NCI-H460 (cell line): ENCODE measurements at regions not wholly inside any gene's neighbourhood (a gene's known extent, or its start where the extent isn't known, plus 50 kb on each side); places are given as distances from the start of the nearest gene placed in this dataset.
"Not testable (repeated sequence)": the region's sequence is repeated elsewhere in the genome, so short reads cannot be mapped to it uniquely, and the experiment has no call there.

Source experiments
- DNase-seq: peaks from one replicate; pipeline ENCODE4 v3.0.0-alpha.2; 2016; ENCODE audit warnings: low read depth; ENCODE audit errors: extremely low read depth

DNA sequence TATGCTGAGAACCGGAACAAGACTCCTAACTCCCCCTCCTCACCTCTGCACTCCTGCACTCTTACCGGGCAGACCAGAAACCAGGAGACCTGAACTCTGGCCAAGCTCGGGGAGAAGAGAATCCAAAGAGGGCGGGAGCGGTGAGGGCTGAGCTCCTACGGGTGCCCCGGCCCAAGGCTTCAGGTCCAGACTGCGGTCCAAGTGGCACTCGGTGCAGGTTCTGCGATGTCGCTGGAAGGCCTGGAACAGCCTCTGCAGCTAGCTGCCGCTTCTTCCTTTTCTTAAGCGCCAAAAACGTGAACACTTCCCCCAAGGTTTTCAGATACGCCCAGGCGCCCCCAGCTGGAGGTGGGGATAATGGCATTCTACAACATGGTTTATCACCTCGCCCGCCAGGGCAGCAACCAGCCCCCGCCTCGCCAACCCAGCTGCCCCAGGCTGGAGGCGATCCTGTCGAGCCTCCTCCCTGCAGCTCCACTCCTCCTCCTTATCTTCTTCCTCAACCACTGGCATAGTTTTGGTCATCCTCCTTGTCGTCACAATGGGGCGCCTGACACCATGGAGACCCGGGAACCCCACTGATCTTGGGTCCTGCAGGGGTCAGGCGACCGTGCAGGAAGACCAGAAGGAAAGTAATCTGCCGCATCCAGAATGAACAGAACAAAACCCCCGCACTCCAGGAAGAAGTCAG lies 1735.9 kb downstream of the TP53TG3F start:
- DNase-seq, result no peak

DNA sequence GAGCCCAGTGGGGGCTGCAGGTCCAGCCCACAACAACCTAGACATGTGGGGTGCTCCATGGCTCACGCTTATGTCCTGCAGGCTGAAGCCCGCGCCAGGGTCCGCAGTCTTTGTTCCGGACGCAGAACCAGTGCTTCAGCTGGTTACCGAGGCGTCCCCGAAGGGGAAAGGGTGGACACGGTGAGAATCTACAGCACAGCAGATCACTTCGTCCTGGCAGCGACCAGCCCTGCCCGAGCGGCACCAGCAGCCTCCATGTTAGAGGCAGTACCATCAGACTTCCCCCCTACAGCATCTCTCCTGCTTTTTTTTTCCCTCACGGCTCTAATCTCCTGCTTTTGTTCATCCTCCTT lies 1736.4 kb downstream of the TP53TG3F start:
- DNase-seq, result no peak

DNA sequence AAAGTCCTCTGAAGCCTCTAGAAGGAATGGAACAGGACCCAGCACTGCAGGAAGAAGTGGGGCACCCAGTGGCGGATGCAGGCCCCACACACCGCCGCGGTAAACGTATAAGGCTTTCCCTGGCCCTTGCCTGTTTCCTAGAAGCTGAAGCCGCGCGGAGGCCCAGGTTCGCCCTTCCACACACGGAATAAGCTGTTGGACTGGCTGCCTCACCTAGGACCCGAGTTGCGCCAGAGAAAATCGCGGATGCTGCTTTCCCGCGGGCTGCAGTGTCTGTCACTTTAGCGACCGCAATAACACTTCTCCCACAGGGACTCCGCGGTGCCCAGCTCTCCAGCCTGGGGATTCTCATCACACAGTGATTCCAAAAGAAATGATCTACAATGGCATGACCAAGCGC lies 1736.9 kb downstream of the TP53TG3F start:
- no peak for DNase-seq

DNA sequence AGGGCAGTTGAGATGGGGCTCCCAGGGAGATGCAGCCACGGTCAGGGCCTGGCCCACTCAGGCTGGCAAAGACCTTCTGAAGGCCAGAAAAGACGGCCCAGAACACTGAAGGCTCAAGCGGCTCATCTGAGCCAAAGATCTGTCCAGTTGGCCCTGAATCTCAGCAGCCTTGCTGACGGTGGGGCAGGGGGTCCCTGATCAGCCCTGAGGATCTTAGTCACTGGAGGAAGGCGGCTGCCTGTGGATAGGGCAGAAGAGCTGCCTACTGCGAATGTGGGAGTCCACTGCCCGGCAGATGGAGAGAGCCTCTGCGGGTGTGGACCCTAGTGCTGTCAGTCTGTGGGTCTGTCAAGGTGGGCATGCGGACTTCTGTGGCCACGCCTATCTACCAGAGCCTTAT lies 1738.2 kb downstream of the TP53TG3F start:
- DNase-seq, result no peak

GRCh38 chr16:35198223-35199199 lies 1739.1 kb downstream of the TP53TG3F start:
- no peak for DNase-seq

- DNase-seq, result no peak
These were observed 1741.2 kb downstream of the TP53TG3F start for GRCh38 chr16:35200662-35201061.

- DNase-seq, result no peak
These were observed 1741.7 kb downstream of the TP53TG3F start for GRCh38 chr16:35201151-35201550.

DNA sequence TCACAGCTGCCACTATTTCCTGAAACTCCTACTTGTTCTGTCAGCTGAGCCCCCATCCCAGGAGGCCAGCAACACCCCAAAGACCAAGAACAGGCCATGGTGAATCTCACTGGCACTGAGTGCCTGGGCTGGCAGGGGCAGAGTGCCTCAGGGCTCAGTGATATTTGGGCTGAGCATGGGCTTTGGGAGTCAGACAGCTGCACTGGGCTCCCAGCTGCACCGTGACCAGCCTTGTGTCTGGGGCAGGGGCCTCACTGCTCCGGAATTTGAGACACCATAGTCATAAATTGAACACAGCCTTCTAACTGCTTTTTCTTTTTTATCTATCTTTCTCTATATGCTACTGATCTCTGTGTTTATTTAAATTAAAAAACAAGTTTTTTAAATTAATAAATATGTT lies 1744.2 kb downstream of the TP53TG3F start:
- no peak for DNase-seq

DNA sequence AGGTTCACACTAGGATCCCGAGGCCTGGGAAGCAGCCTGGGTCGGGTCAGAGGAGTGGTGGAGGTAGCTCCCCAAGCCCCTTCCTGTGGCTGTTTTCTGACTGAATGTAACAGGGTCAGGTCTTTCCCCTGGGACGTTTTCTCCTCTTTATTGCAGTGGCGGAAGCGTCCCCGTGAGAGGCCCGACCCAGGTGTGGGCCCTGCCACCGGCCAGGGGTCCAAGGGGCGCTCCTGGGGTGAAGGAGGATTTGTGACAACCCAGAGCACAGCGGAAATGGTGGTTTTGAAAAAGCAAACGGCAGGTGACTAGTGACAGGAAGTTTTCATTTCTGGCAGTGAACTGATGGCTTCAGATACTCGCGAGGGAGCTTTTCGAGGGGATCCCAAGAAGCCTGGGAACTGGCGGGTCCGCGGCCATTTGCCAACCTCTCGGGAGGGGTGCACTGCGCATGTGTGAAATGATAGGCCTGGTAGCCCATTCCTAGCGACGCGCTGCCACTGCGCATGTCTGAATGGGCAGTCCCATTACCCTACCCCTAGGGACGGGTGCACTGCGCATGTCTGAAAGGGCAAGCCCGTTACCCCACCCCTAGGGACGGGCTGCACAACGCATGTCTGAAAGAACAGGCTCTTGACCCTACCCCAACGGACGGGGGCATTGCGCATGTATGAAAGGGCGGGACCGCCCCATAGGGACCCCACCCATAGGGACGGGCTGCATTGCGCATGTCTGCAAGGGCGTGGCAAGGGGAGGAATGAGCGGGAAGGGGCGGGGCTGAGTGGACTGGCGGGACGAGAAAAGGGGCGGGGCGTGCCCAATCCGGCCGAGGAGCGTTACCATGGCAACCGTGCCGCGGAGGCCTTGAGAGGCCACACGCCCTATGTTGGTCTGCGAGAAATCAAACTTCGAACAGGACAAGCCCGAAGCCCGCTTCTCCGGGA lies 1747.9 kb downstream of the TP53TG3F start:
- no peak for DNase-seq

- no peak for DNase-seq
These were observed 1748.9 kb downstream of the TP53TG3F start for GRCh38 chr16:35208001-35208935.

- no peak for DNase-seq
These were observed 1751.4 kb downstream of the TP53TG3F start for GRCh38 chr16:35210681-35211433.

DNA sequence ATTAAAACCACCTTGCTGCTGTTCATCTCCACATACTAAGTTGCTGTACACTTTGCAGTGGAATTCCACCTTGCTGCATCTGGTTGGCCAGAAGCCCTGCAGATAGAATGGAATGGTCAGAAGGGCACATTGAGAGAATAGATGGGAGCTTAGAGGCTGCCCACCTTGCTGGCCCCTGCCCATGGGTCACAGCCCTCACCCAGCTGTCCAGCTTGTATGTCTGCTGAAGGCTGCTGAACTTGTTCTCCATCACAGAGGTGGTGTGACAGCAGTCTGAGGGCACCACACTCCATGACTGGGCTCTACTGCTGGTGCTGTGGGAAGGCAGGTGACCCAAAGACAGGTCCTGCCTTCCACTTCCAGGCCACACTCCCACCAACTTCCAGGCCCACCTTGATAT lies 1755.4 kb downstream of the TP53TG3F start:
- DNase-seq, result no peak

- no peak for DNase-seq
These were observed 1755.9 kb downstream of the TP53TG3F start for GRCh38 chr16:35215287-35215686.

- DNase-seq, result not testable (repeated sequence)
These were observed 1756.8 kb downstream of the TP53TG3F start for GRCh38 chr16:35216261-35216660.

DNA sequence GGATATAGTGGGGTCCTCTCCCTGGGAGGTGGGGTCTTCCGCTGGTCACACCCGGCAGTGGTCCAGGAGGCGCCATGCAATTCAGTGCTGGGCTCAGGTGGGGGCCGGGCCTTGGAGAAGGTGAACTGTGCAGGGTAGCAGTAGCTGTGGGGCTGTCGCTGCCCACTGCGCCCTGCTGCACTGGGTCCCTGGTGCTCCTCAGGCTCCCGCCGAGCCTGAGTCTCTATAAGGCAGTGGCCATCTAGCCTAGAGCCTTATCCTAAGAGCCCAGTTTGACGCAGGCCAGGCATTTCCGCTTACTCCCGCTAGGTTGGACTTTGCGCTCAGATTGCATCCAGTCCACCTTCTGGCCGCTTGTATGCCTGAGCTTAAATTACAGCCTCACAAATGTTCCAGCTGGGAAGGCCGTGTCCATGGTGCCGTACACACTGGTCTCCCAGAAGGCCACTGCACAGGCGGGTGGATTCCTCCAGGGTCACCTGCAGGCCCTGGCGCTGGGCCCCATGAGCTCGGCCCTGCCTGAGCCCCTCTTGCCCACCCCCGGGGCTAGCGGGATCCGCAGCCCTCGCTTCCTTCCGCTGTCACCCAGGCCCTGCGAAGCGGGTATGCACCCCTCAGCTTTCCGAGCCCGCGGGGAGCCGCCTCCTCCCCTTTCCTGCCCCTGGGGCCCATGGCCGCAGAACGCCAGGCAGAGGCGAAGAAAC lies 1762.2 kb downstream of the TP53TG3F start:
- DNase-seq, result no peak

DNA sequence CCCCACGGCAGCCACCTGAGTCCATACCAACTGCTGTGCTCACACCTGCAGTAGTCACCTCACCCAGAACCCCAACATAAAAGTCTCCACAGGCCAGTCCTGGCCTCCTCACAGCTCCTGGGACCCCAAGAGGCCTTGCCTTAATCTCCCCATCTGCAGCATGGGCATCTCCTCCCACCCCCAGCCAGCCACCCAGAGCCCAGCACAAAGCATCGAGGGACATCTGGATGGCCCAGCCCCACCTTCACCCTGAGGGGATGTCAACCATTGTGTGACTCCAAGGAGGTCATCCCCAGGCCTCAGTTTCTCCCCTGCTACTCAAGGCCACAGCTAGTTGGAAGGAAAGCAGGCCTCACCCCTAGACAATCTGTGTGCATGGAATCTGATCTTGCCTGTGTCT lies 1775.3 kb downstream of the TP53TG3F start:
- no peak for DNase-seq

DNA sequence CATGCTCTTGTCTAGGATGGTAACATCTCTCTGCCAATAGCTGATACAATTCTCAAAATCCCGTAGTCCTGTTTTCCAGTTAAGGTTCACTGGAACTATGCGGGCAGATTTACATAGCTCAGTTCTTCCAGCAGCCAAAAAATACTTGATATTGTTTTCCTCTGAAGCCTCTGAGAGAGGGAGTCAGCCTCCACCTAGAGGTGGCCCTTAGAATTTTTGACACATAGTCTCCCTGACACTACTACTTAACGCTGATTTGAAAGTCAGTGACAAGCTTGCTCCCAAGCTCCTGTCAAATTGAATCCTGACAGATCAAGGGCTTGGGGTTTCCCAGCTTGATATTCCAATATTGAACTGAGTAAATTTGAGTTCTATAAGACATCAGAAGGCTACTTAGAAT lies 1780.1 kb downstream of the TP53TG3F start:
- DNase-seq, result no peak

DNA sequence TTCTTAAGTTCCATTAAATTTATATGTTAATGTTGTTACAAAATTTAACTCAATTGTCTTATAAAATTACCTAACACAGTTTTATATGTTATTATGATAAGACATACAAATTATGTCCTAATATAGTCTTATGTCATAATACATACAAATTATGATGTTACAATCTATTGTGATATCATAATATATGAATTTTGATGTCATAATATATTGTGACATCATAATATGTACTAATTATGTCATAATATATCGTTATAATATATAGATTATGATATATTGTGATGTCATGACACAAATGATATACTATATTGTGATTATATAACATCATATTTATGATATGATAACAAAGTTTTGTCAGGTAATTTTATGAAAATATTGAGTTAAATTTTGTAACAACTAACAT lies 1789.6 kb downstream of the TP53TG3F start:
- no peak for DNase-seq
